Right lobe of liver (tissue), 6 donors: ENCODE measurements at regions not wholly inside any gene's neighbourhood (a gene's known extent, or its start where the extent isn't known, plus 50 kb on each side); places are given as distances from the start of the nearest gene placed in this dataset.

Experiments
- ATAC-seq, 4 donors: fragments of 200-7000 bp; cut with Tn5 transposase; one replicate each; pipeline ENCODE4 v1.9.1; 2020; ENCODE audit warnings: mild to moderate bottlenecking in 4 of 4, moderate library complexity in 4 of 4
- DNase-seq, 3 donors: peaks; one replicate each; pipeline ENCODE4 v3.0.0-alpha.2; 2020
- H3K27ac ChIP-seq, 3 donors: fragments of 200-600 bp; one replicate each; pipeline ENCODE4 v1.8.0; 2022
- H3K27me3 ChIP-seq, 2 donors: fragments of 200-600 bp; one replicate each; pipeline ENCODE4 v1.8.0; 2022
- H3K36me3 ChIP-seq, 4 donors: fragments of 200-600 bp; sonication (generic) in 1 of 4; one replicate each; pipeline versions ENCODE4 v1.5.1 to v1.8.0; 2017 to 2022; ENCODE audit warnings: control low read depth in 1 of 4
- H3K4me1 ChIP-seq, 4 donors: fragments of 200-600 bp; sonication (generic) in 1 of 4; one replicate each; pipeline versions ENCODE4 v1.5.1 to v1.8.0; 2017 to 2022; ENCODE audit warnings: control low read depth in 1 of 4
- H3K4me3 ChIP-seq, 3 donors: fragments of 200-600 bp; one replicate each; pipeline ENCODE4 v1.8.0; 2022
- H3K9me3 ChIP-seq, 4 donors: fragments of 200-600 bp; sonication (generic) in 1 of 4; one replicate each; pipeline versions ENCODE4 v1.5.1 to v1.8.0; 2017 to 2022; ENCODE audit warnings: control low read depth in 1 of 4
- CTCF ChIP-seq, 4 donors: fragments of 200-600 bp in 3 of 4; fragments of 450-650 bp in 1 of 4; IDR thresholded peaks; one replicate each; pipeline versions ENCODE4 v1.5.1 to v1.8.0; 2016 to 2022; ENCODE audit warnings: antibody characterized with exemption in 4 of 4, mild to moderate bottlenecking in 2 of 4
- POLR2A ChIP-seq: fragments of 450-650 bp; IDR thresholded peaks from one replicate; pipeline ENCODE4 v1.6.1; 2017; ENCODE audit warnings: antibody characterized with exemption, mild to moderate bottlenecking
- WGBS: methylation state at CpG from one replicate; pipeline ENCODE4 v1.1.6; 2018; ENCODE audit warnings: low coverage, low lambda C conversion rate; ENCODE audit not compliant: insufficient coverage; ENCODE audit errors: missing lambda C conversion rate; 5-methylcytosine and 5-hydroxymethylcytosine counted together
- intact Hi-C, 2 donors: fragments of 100-400 bp; cut with DNase I; formaldehyde crosslinking; loops; one replicate each; pipeline versions ENCODE4 v1.11.2 to v1.14.1; 2022
- donor health status: DM: no; HTN: yes; CAD: no.
- donor health status: DM: no; HTN: no; CAD: no.
- donor health status: DM: no; HTN: no; CAD: no.
- donor health status: DM: no; HTN: yes; CAD: no.
- donor health status: DM: no; HTN: yes; CAD: no.

GRCh38 chr2:59920307-59920706 is 633.1 kb downstream of the BCL11A start:
- intact Hi-C loops: no loop called here
- H3K9me3 ChIP-seq: no peaks in the 10 kb centered on the region
- WGBS: 33% methylated on average over 4 of the region's 4 CpGs
- H3K36me3 ChIP-seq: no peaks in the 10 kb centered on the region
- TF ChIP-seq POLR2A: no peak
- no peak for TF ChIP-seq CTCF (IDR thresholded peaks at IDR 0.05)
- H3K27me3 ChIP-seq: no peaks in the 10 kb centered on the region
- H3K4me1 ChIP-seq: no peaks in the 10 kb centered on the region
- no peak for DNase-seq
- no peak overlapping the region for H3K4me3 ChIP-seq
- no peak for ATAC-seq
- no peak overlapping the region for H3K27ac ChIP-seq

DNA sequence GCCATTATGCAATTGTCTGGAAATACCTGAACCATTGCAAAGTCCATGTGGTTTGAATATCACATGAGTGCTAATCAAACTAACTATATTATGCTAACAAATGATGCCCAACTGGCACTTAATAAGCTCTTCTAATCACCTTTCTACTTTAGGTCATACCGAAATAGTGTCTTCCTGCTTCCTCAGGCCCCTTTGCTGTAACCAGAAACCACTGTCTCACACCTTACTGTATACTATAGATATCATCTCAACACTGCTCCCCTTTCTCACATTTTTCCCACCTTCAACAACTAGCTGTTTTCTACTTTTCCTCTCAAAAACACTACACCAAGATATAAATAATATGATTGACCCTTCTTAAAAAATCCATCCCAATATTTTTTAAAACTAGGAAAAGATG is 633.9 kb downstream of the BCL11A start:
- no peak overlapping the region for H3K4me3 ChIP-seq
- H3K36me3 ChIP-seq: no peaks in the 10 kb centered on the region
- ATAC-seq (no peak), DNase-seq (no peak)
- H3K9me3 ChIP-seq: no peaks in the 10 kb centered on the region
- 21% methylated on average over 1 of the region's 1 CpG for whole genome bisulfite sequencing
- TF ChIP-seq CTCF (IDR thresholded peaks at IDR 0.05) (no peak), POLR2A (no peak)
- H3K27me3 ChIP-seq: no peaks in the 10 kb centered on the region
- H3K4me1 ChIP-seq: no peaks in the 10 kb centered on the region
- H3K27ac ChIP-seq: no peak overlapping the region
- intact Hi-C loops: no loop called here

DNA sequence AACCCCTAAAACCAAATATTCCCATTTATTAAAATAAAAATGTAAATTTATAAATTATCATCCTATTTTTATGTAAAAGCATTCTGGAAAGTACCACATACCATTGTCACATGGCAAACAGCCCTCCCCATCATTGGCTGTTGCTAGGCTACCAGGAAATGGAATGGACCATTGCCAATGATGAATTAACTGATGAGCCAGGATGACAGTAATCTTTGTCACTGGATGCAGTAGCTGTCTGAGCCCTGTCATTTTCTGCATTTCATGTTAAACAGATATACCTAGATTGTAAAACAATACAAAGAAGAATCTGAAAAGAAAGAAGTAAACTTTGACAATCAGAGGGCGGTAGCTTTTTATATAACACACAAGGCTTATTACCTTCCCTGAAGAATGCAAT is 641.4 kb downstream of the BCL11A start:
- WGBS: 77% methylated on average over 1 of the region's 1 CpG
- TF ChIP-seq POLR2A: no peak
- TF ChIP-seq CTCF (IDR thresholded peaks at IDR 0.05): no peak
- no peaks in the 10 kb centered on the region for H3K36me3 ChIP-seq
- no peaks in the 10 kb centered on the region for H3K4me1 ChIP-seq
- H3K27me3 ChIP-seq: no peaks in the 10 kb centered on the region
- intact Hi-C loops: no loop called here
- ATAC-seq (no peak), DNase-seq (no peak)
- H3K9me3 ChIP-seq: no peaks in the 10 kb centered on the region
- no peak overlapping the region for H3K4me3 ChIP-seq
- H3K27ac ChIP-seq: no peak overlapping the region

- intact Hi-C loops: no loop called here
- H3K27ac ChIP-seq: no peak overlapping the region
- no peaks in the 10 kb centered on the region for H3K4me1 ChIP-seq
- TF ChIP-seq POLR2A (no peak), CTCF (IDR thresholded peaks at IDR 0.05) (no peak)
- no peaks in the 10 kb centered on the region for H3K27me3 ChIP-seq
- H3K36me3 ChIP-seq: no peaks in the 10 kb centered on the region
- 83% methylated on average over 1 of the region's 1 CpG for WGBS
- no peaks in the 10 kb centered on the region for H3K9me3 ChIP-seq
- ATAC-seq: no peak
- no peak for DNase-seq
- H3K4me3 ChIP-seq: no peak overlapping the region
Observed at GRCh38 chr2:59910166-59910565, 643.3 kb downstream of the BCL11A start.

DNA sequence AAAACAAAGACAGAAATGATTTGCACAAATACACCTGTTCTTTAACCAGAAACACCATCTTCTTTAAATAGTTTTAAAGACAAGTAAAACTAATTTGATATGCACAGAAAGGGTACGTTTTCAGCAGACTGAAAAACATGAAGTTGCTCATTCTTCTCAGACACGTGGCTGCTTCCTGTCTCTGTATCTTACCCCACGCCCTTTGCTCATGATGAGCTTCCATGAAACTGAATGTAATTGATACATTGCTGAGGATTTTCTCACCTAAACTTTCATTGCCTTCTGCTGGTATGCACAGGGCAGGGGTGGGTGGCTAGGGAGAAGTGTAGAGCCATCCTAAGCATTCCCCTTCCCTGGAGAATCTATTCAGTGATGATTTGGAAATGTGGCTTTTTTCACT is 644.3 kb downstream of the BCL11A start:
- H3K27me3 ChIP-seq: no peaks in the 10 kb centered on the region
- no peaks in the 10 kb centered on the region for H3K9me3 ChIP-seq
- no peak overlapping the region for H3K4me3 ChIP-seq
- DNase-seq: no peak
- TF ChIP-seq POLR2A (no peak), CTCF (IDR thresholded peaks at IDR 0.05) (no peak)
- H3K4me1 ChIP-seq: no peaks in the 10 kb centered on the region
- intact Hi-C loops: no loop called here
- H3K36me3 ChIP-seq: no peaks in the 10 kb centered on the region
- no peak for ATAC-seq
- H3K27ac ChIP-seq: no peak overlapping the region
- WGBS: 30% methylated on average over 3 of the region's 3 CpGs
